ENCODE measurements at regions not wholly inside any gene's neighbourhood (a gene's known extent, or its start where the extent isn't known, plus 50 kb on each side); places are given as distances from the start of the nearest gene placed in this dataset.

- H3K36me3 ChIP-seq (replicated peaks in 1 of 2; ENCODE audit: control insufficient read depth in 1 of 2, insufficient read depth in 2 of 2, low read length in 1 of 2), result no peaks in the 10 kb centered on the region
- CTCF ChIA-PET, result interaction anchor here (3.1 kb wide), 1 partner anchor 24 kb away, joined by 11 read pairs; no protein-coding TSS in a partner anchor
- WGBS (ENCODE audit: low lambda C conversion rate), result 6% methylated on average over 3 of the region's 3 CpGs
- no peak for DNase-seq
- H3K27ac ChIP-seq (ENCODE audit: low read depth in 2 of 2, low read length in 1 of 2), result no peak overlapping the region
- no peak overlapping the region for H3K9ac ChIP-seq
- no peaks in the 10 kb centered on the region for H3K9me2 ChIP-seq
- H4K20me1 ChIP-seq (ENCODE audit: insufficient read depth), result no peaks in the 10 kb centered on the region
- no peak overlapping the region for H2AFZ ChIP-seq (ENCODE audit: low read depth)
- H3K4me2 ChIP-seq, result no peak overlapping the region
- TF ChIP-seq RXRA (IDR thresholded peaks at IDR 0.05; ENCODE audit: borderline replicate concordance, low read depth) (no peak), JUND (IDR thresholded peaks at IDR 0.05) (no peak), REST (IDR thresholded peaks at IDR 0.05; ENCODE audit: low read depth, low read length) (no peak), IRF3 (IDR thresholded peaks at IDR 0.05; ENCODE audit: low read depth, low read length) (no peak), FOXM1 (IDR thresholded peaks at IDR 0.05; ENCODE audit: low read depth) (no peak), GABPA (IDR thresholded peaks at IDR 0.05; ENCODE audit: low read depth) (no peak), TAF1 (IDR thresholded peaks at IDR 0.05; ENCODE audit: borderline replicate concordance, low read depth, low read length) (no peak), EZH2phosphoT487 (IDR thresholded peaks at IDR 0.05; ENCODE audit: borderline replicate concordance, low read depth) (no peak), FOXJ3 (CRISPR knock-in tag; IDR thresholded peaks at IDR 0.05) (no peak), CTCF (IDR thresholded peaks at IDR 0.05) (no peak), SMC3 (IDR thresholded peaks at IDR 0.05; ENCODE audit: low read depth, low read length) (no peak), USF2 (IDR thresholded peaks at IDR 0.05; ENCODE audit: borderline replicate concordance, low read depth, low read length) (no peak), FOSL2 (IDR thresholded peaks at IDR 0.05; ENCODE audit: borderline replicate concordance, low read depth) (no peak)
- POLR2A ChIA-PET, result no interaction called here
- H3K27me3 ChIP-seq (ENCODE audit: insufficient read depth), result no peaks in the 10 kb centered on the region
- no peaks in the 10 kb centered on the region for H3K79me2 ChIP-seq (ENCODE audit: insufficient read depth)
- no peaks in the 10 kb centered on the region for H3F3A ChIP-seq (replicated peaks; ENCODE audit: insufficient read depth)
- H3K4me3 ChIP-seq (ENCODE audit: low read depth in 2 of 2, low read length in 1 of 2), result no peak overlapping the region
- H3K9me3 ChIP-seq, result no peaks in the 10 kb centered on the region
- no peaks in the 10 kb centered on the region for H3K4me1 ChIP-seq (ENCODE audit: control insufficient read depth in 1 of 2, insufficient read depth in 2 of 2, low read depth in 1 of 2, low read length in 1 of 2)
Observed at GRCh38 chr18:986051-986450, 81.4 kb downstream of the ADCYAP1 start.

Data from SK-N-SH (cell line).